Body of pancreas (tissue), 4 donors: ENCODE measurements at regions not wholly inside any gene's neighbourhood (a gene's known extent, or its start where the extent isn't known, plus 50 kb on each side); places are given as distances from the start of the nearest gene placed in this dataset.

Experiments
- ATAC-seq: fragments of 150-250 bp; one replicate; pipeline ENCODE4 v1.9.1; 2016
- DNase-seq, 4 donors: peaks; one replicate each; pipeline ENCODE4 v3.0.0-alpha.2; 2019
- H3K27ac ChIP-seq, 4 donors: fragments of 200-600 bp; sonication (generic); 1 replicate in 3 of 4; 2 replicates in 1 of 4; pipeline versions ENCODE4 v1.5.1 to v1.6.1; 2016 to 2019; ENCODE audit warnings: mild to moderate bottlenecking in 1 of 4, mixed read lengths in 1 of 4, moderate library complexity in 1 of 4
- H3K27me3 ChIP-seq, 2 donors: fragments of 200-600 bp; sonication (generic); one replicate each; pipeline ENCODE4 v1.6.0; 2016; ENCODE audit warnings: mild to moderate bottlenecking in 1 of 2
- H3K36me3 ChIP-seq, 2 donors: fragments of 200-600 bp; sonication (generic); replicated peaks in 1 of 2; 2 replicates each; pipeline ENCODE4 v1.5.1; 2016; ENCODE audit warnings: low read depth in 2 of 2; ENCODE audit not compliant: insufficient read depth in 1 of 2
- H3K4me1 ChIP-seq: fragments of 200-600 bp; sonication (generic); one replicate; pipeline ENCODE4 v1.6.0; 2016
- H3K4me3 ChIP-seq, 2 donors: fragments of 200-600 bp; sonication (generic); 1 replicate in 1 of 2; 2 replicates in 1 of 2; pipeline ENCODE4 v1.5.1; 2016 to 2019
- H3K9me3 ChIP-seq, 3 donors: fragments of 200-600 bp; sonication (generic); 1 replicate in 2 of 3; 2 replicates in 1 of 3; pipeline ENCODE4 v1.5.1; 2016
- CTCF ChIP-seq, 7 experiments: fragments of 450-650 bp in 4 of 7; fragments of 200-600 bp in 3 of 7; sonication (generic) in 3 of 7; IDR thresholded peaks; one replicate each; pipeline ENCODE4 v1.5.1; 2016 to 2019; ENCODE audit warnings: antibody characterized with exemption in 7 of 7
- POLR2A ChIP-seq, 3 donors: fragments of 450-650 bp; IDR thresholded peaks; one replicate each; pipeline ENCODE4 v1.6.1; 2016; ENCODE audit warnings: antibody characterized with exemption in 3 of 3, mild to moderate bottlenecking in 2 of 3
- WGBS, 2 donors: methylation state at CpG; one replicate each; pipeline ENCODE4 v1.1.5; 2017; 5-methylcytosine and 5-hydroxymethylcytosine counted together
- intact Hi-C: fragments of 100-400 bp; cut with DNase I; formaldehyde crosslinking; loops from one replicate; pipeline ENCODE4 v1.15.1; 2023

DNA sequence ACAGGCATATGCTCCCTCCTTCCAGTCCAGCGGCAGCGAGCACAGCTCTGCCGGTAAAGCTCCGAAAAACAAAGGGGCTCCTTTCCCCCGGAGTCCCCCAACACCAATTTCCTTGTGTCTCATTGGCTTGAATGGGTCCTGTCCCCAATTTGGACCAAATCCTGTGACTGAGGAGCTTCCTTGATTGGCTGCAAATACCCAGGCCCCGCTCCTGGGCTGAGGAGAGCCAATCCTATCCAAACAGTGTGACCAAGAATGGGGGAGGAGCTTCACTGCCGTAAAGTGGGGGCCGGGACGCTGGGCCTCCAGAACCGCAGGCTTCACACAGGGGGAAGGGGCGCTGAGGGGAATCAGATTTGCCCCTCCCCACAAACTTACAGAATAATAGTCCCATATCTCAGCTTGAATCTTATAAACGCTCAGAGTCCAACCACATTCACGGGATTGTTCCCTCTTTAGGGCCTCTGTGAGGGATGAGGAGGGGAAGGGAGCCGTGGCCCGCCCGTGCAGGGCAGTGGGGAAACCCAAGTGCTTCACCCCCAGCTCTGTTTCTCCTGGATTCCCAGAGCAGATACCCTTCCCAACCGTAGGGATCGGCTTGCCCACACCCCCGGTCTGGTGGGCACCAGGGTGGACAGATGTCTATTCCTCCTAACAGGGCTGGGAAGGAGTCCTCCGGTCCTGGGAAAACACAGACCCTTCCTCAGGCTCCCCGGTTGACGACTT is 141.0 kb upstream of the MLN start:
- TF ChIP-seq POLR2A (IDR thresholded peaks at IDR 0.05) = no peak
- no peak for TF ChIP-seq CTCF (IDR thresholded peaks at IDR 0.05)
- ATAC-seq (no peak), DNase-seq (no peak)
- no peaks in the 10 kb centered on the region for H3K27me3 ChIP-seq
- 75 to 81% methylated on average over 16 to 22 of the region's 22 CpGs for WGBS, 2 donors
- H3K4me3 ChIP-seq = no peak overlapping the region
- H3K9me3 ChIP-seq = no peaks in the 10 kb centered on the region
- H3K36me3 ChIP-seq = no peaks in the 10 kb centered on the region
- intact Hi-C loops = no loop called here
- H3K27ac ChIP-seq = no peak overlapping the region
- H3K4me1 ChIP-seq = no peaks in the 10 kb centered on the region

GRCh38 chr6:33936886-33937285 is 133.1 kb upstream of the MLN start:
- TF ChIP-seq CTCF (IDR thresholded peaks at IDR 0.05) (no peak), POLR2A (IDR thresholded peaks at IDR 0.05) (no peak)
- Histone ChIP-seq H3K9me3 (no peaks in the 10 kb centered on the region), H3K4me1 (no peaks in the 10 kb centered on the region), H3K36me3 (no peaks in the 10 kb centered on the region), H3K27me3 (no peaks in the 10 kb centered on the region), H3K4me3 (no peak overlapping the region), H3K27ac (no peak overlapping the region)
- WGBS, 2 donors = 33 to 53% methylated on average over 1 of the region's 1 CpG
- intact Hi-C loops = no loop called here
- DNase-seq (no peak), ATAC-seq (no peak)

DNA sequence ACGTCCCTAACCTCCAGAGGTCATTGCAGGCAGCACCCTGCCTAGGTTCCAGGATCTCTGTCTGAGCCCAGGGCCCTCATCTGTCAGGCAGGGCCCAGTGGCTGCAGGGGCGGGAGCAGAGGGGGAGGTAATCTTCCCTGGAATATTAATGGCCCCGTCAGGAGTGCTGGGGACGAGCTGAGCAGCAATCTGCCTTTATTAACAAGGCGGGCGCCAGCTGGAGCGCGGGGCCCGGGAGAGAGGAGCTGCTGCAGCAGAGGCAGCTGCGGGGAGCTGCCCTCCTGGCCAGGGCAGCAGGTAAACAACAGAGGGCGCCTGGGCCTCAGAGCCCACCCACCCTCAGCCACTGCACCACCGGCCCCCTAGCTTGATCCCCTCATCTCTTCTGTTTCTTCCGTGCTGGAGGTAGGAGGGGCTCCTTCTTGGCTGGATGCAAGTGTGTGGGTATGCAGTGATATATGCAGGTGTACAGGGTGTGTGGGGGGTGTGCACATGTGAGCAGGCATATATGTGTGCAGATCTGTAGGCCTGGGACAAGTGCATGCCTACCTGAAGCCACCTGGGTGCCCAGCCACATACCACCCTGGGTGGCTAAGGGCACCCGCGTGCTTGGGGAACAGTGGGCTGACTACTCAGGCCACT is 131.8 kb upstream of the MLN start:
- intact Hi-C loops = no loop called here
- Histone ChIP-seq H3K4me1 (no peaks in the 10 kb centered on the region), H3K27me3 (no peaks in the 10 kb centered on the region), H3K4me3 (no peak overlapping the region), H3K27ac (no peak overlapping the region), H3K9me3 (no peaks in the 10 kb centered on the region), H3K36me3 (no peaks in the 10 kb centered on the region)
- no peak for ATAC-seq
- no peak for DNase-seq
- WGBS, 2 donors = 48 to 54% methylated on average over 8 to 15 of the region's 15 CpGs
- no peak for TF ChIP-seq POLR2A (IDR thresholded peaks at IDR 0.05)
- no peak for TF ChIP-seq CTCF (IDR thresholded peaks at IDR 0.05)

GRCh38 chr6:33934731-33935270 is 131.0 kb upstream of the MLN start:
- ATAC-seq = no peak
- no peaks in the 10 kb centered on the region for H3K4me1 ChIP-seq
- H3K36me3 ChIP-seq = no peaks in the 10 kb centered on the region
- H3K27me3 ChIP-seq = no peaks in the 10 kb centered on the region
- H3K27ac ChIP-seq = no peak overlapping the region
- no peaks in the 10 kb centered on the region for H3K9me3 ChIP-seq
- intact Hi-C loops = no loop called here
- WGBS, 2 donors = 57 to 64% methylated on average over 1 to 7 of the region's 7 CpGs
- TF ChIP-seq CTCF (IDR thresholded peaks at IDR 0.05) (no peak), POLR2A (IDR thresholded peaks at IDR 0.05) (no peak)
- no peak for DNase-seq
- H3K4me3 ChIP-seq = no peak overlapping the region
